H9 (cell line): ENCODE measurements at regions not wholly inside any gene's neighbourhood (a gene's known extent, or its start where the extent isn't known, plus 50 kb on each side); places are given as distances from the start of the nearest gene placed in this dataset.

Source experiments
- DNase-seq: peaks from one replicate; pipeline ENCODE4 v3.0.0-alpha.2; 2017
- H2AFZ ChIP-seq: one replicate; pipeline ENCODE4 v1.6.1; 2013; ENCODE audit warnings: mild to moderate bottlenecking, low read length, control low read depth, moderate library complexity
- H2AK5ac ChIP-seq: 2 replicates; pipeline ENCODE4 v1.6.1; 2013; ENCODE audit warnings: low read length, control low read depth, mixed read lengths; ENCODE audit not compliant: insufficient read length
- H2BK120ac ChIP-seq: one replicate; pipeline ENCODE4 v1.6.1; 2013; ENCODE audit warnings: low read depth, mild to moderate bottlenecking, low read length, control low read depth, inconsistent platforms; ENCODE audit not compliant: poor library complexity, severe bottlenecking
- H2BK12ac ChIP-seq: 2 replicates; pipeline ENCODE4 v1.6.1; 2013; ENCODE audit warnings: low read length, control low read depth, mixed read lengths, low read depth; ENCODE audit not compliant: insufficient read length
- H2BK15ac ChIP-seq: 2 replicates; pipeline ENCODE4 v1.6.1; 2013; ENCODE audit warnings: low read depth, low read length, control low read depth
- H2BK20ac ChIP-seq: one replicate; pipeline ENCODE4 v1.6.1; 2013; ENCODE audit warnings: low read depth, mild to moderate bottlenecking, low read length, control low read depth, inconsistent platforms; ENCODE audit not compliant: poor library complexity, severe bottlenecking
- H2BK5ac ChIP-seq: 2 replicates; pipeline ENCODE4 v1.6.1; 2013; ENCODE audit warnings: low read length, control low read depth, mixed read lengths; ENCODE audit not compliant: insufficient read length
- H3K14ac ChIP-seq: 2 replicates; pipeline ENCODE4 v1.6.1; 2013; ENCODE audit warnings: low read length, control low read depth; ENCODE audit not compliant: insufficient read depth
- H3K18ac ChIP-seq: 2 replicates; pipeline ENCODE4 v1.6.1; 2013; ENCODE audit warnings: low read depth, mild to moderate bottlenecking, mixed read lengths, low read length, control low read depth; ENCODE audit not compliant: insufficient read length
- H3K23ac ChIP-seq: 2 replicates; pipeline ENCODE4 v1.6.1; 2013; ENCODE audit warnings: low read length, control low read depth, mixed read lengths, low read depth; ENCODE audit not compliant: insufficient read length
- H3K23me2 ChIP-seq: 2 replicates; pipeline ENCODE4 v1.6.1; 2013; ENCODE audit warnings: low read depth, mild to moderate bottlenecking, mixed read lengths, low read length, control low read depth; ENCODE audit not compliant: insufficient read length, poor library complexity, severe bottlenecking
- H3K27ac ChIP-seq: 2 replicates; pipeline ENCODE4 v1.5.1; 2013; ENCODE audit warnings: low read length, control low read depth, mixed read lengths, low read depth; ENCODE audit not compliant: insufficient read length
- H3K27me3 ChIP-seq: 2 replicates; pipeline ENCODE4 v1.6.1; 2013; ENCODE audit warnings: low read length, control low read depth, inconsistent platforms; ENCODE audit not compliant: insufficient read depth
- H3K4ac ChIP-seq: 2 replicates; pipeline ENCODE4 v1.6.1; 2013; ENCODE audit warnings: low read depth, mild to moderate bottlenecking, control low read depth, inconsistent platforms, low read length, moderate library complexity
- H3K4me1 ChIP-seq: 2 replicates; pipeline ENCODE4 v1.6.1; 2013; ENCODE audit warnings: low read length, control low read depth, inconsistent platforms; ENCODE audit not compliant: insufficient read depth
- H3K4me2 ChIP-seq: 2 replicates; pipeline ENCODE4 v1.6.1; 2013; ENCODE audit warnings: low read length, control low read depth, mixed read lengths; ENCODE audit not compliant: insufficient read length, insufficient read depth
- H3K56ac ChIP-seq: 2 replicates; pipeline ENCODE4 v1.6.1; 2013; ENCODE audit warnings: low read depth, mild to moderate bottlenecking, mixed read lengths, low read length, control low read depth; ENCODE audit not compliant: insufficient read length
- H3K79me1 ChIP-seq: 2 replicates; pipeline ENCODE4 v1.6.1; 2013; ENCODE audit warnings: low read depth, mild to moderate bottlenecking, moderate library complexity, low read length, control low read depth, inconsistent platforms; ENCODE audit not compliant: insufficient read depth, poor library complexity, severe bottlenecking
- H3K79me2 ChIP-seq: 2 replicates; pipeline ENCODE4 v1.6.1; 2013; ENCODE audit warnings: low read length, control low read depth, inconsistent platforms; ENCODE audit not compliant: insufficient read depth
- H3K9ac ChIP-seq: 2 replicates; pipeline ENCODE4 v1.6.1; 2013; ENCODE audit warnings: low read length, control low read depth, mixed read lengths; ENCODE audit not compliant: insufficient read length; ENCODE audit errors: extremely low read depth
- H3K9me3 ChIP-seq: one replicate; pipeline ENCODE4 v1.6.1; 2013; ENCODE audit warnings: low read depth, low read length, inconsistent platforms; ENCODE audit not compliant: control insufficient read depth
- H3T11ph ChIP-seq: one replicate; pipeline ENCODE4 v1.6.1; 2013; ENCODE audit warnings: mild to moderate bottlenecking, low read length, control low read depth, inconsistent platforms
- H4K20me1 ChIP-seq: one replicate; pipeline ENCODE4 v1.6.1; 2013; ENCODE audit not compliant: control insufficient read depth, insufficient read length, insufficient read depth
- H4K5ac ChIP-seq: 2 replicates; pipeline ENCODE4 v1.6.1; 2013; ENCODE audit warnings: low read depth, mild to moderate bottlenecking, mixed read lengths, low read length, control low read depth; ENCODE audit not compliant: insufficient read length
- H4K8ac ChIP-seq: replicated peaks from 2 replicates; pipeline ENCODE4 v1.6.1; 2013; ENCODE audit warnings: low read length, control low read depth, mixed read lengths, low read depth; ENCODE audit not compliant: insufficient read length
- H4K91ac ChIP-seq: 2 replicates; pipeline ENCODE4 v1.6.1; 2013; ENCODE audit warnings: low read depth, mild to moderate bottlenecking, moderate library complexity, mixed read lengths, low read length, control low read depth; ENCODE audit not compliant: insufficient read length
- H3K27ac Mint-ChIP-seq, 3 experiments: 2 replicates in 2 of 3; 3 replicates in 1 of 3; pipeline ENCODE4 v1.8.0; 2020 to 2021; ENCODE audit warnings: mixed read lengths in 3 of 3, mild to moderate bottlenecking in 1 of 3, moderate library complexity in 1 of 3
- H3K27me3 Mint-ChIP-seq: 2 replicates; pipeline ENCODE4 v1.8.0; 2021; ENCODE audit warnings: low read depth, mild to moderate bottlenecking, moderate library complexity, mixed read lengths
- H3K36me3 Mint-ChIP-seq, 3 experiments: 2 replicates in 2 of 3; 3 replicates in 1 of 3; pipeline ENCODE4 v1.8.0; 2020 to 2021; ENCODE audit warnings: low read depth in 3 of 3, mixed read lengths in 3 of 3; ENCODE audit not compliant: insufficient read depth in 1 of 3
- H3K4me1 Mint-ChIP-seq, 2 experiments: 2 replicates each; pipeline ENCODE4 v1.8.0; 2020; ENCODE audit warnings: mixed read lengths in 2 of 2
- H3K4me3 Mint-ChIP-seq, 2 experiments: 2 replicates in 1 of 2; 3 replicates in 1 of 2; pipeline ENCODE4 v1.8.0; 2020 to 2021; ENCODE audit warnings: mild to moderate bottlenecking in 2 of 2, mixed read lengths in 2 of 2, moderate library complexity in 1 of 2
- H3K9me3 Mint-ChIP-seq, 2 experiments: 2 replicates in 1 of 2; 3 replicates in 1 of 2; pipeline ENCODE4 v1.8.0; 2020; ENCODE audit warnings: mild to moderate bottlenecking in 2 of 2, mixed read lengths in 2 of 2, moderate library complexity in 1 of 2
- CTCF ChIP-seq: fragments of 200-600 bp; sonication (generic); conservative IDR thresholded peaks from 3 replicates; pipeline ENCODE4 v1.8.0; 2021; ENCODE audit warnings: antibody characterized with exemption, mild to moderate bottlenecking
- WGBS: extraction: QIAGEN DNeasy Blood & Tissue Kit; methylation state at CpG from one replicate; pipeline ENCODE4 v1.1.7; 2013; ENCODE audit warnings: missing lambda C conversion rate, low lambda C conversion rate, mixed read lengths; ENCODE audit not compliant: insufficient read length; ENCODE audit errors: extremely low coverage; 5-methylcytosine and 5-hydroxymethylcytosine counted together

GRCh38 chr2:128425216-128425615 is 106.5 kb upstream of the HS6ST1 start:
- Histone ChIP-seq H3K14ac (no peak overlapping the region), H3K79me1 (no peaks in the 10 kb centered on the region), H3K27me3 (no peaks in the 10 kb centered on the region), H4K8ac (no peak overlapping the region), H3K4me2 (no peak overlapping the region), H3K23ac (no peak overlapping the region), H3K4ac (no peak overlapping the region), H2BK5ac (no peak overlapping the region), H3K9me3 (no peaks in the 10 kb centered on the region), H2BK20ac (no peak overlapping the region), H3K27ac (no peak overlapping the region), H3K23me2 (no peaks in the 10 kb centered on the region), H3T11ph (no peak overlapping the region), H3K9ac (no peak overlapping the region), H2BK12ac (no peak overlapping the region), H4K91ac (no peak overlapping the region), H2BK120ac (no peak overlapping the region), H2BK15ac (no peak overlapping the region), H4K5ac (no peak overlapping the region), H2AK5ac (no peak overlapping the region), H3K79me2 (no peaks in the 10 kb centered on the region), H2AFZ (no peak overlapping the region), H3K4me1 (no peaks in the 10 kb centered on the region), H3K56ac (no peak overlapping the region), H4K20me1 (no peaks in the 10 kb centered on the region), H3K18ac (no peak overlapping the region)
- peaks cover 10% of the 10 kb centered on the region for H3K27me3 Mint-ChIP-seq
- TF ChIP-seq CTCF, result no peak
- peaks cover 21 to 25% of the 10 kb centered on the region in 2 experiments for H3K9me3 Mint-ChIP-seq
- peaks cover 22 to 32% of the 10 kb centered on the region in 2 experiments for H3K4me1 Mint-ChIP-seq
- no CpG with 5 or more reads among the region's 8 CpGs for WGBS
- H3K27ac Mint-ChIP-seq, result no peak overlapping the region; a peak in 1 of 7 replicates
- DNase-seq, result no peak
- peaks cover 2 to 29% (median 3%) of the 10 kb centered on the region in 3 experiments; a peak in 5 of 7 replicates for H3K36me3 Mint-ChIP-seq
- H3K4me3 Mint-ChIP-seq, result no peak overlapping the region
